Neural cell (in vitro differentiated cells): ENCODE measurements at regions not wholly inside any gene's neighbourhood (a gene's known extent, or its start where the extent isn't known, plus 50 kb on each side); places are given as distances from the start of the nearest gene placed in this dataset.
"Not testable (repeated sequence)": the region's sequence is repeated elsewhere in the genome, so short reads cannot be mapped to it uniquely, and the experiment has no call there.

Experiments used
- H2AFZ ChIP-seq: fragments of 200-600, 300-800 bp; sonication (generic), shearing (Covaris generic); 2 replicates; pipeline ENCODE4 v1.6.0; 2014; ENCODE audit warnings: low read depth, mild to moderate bottlenecking, antibody characterized with exemption, low read length, moderate library complexity
- H3F3A ChIP-seq: fragments of 200-600 bp; shearing (Covaris generic); 2 replicates; pipeline ENCODE4 v1.6.1; 2016; ENCODE audit warnings: mild to moderate bottlenecking, moderate library complexity, mixed read lengths, antibody characterized with exemption, low read length; ENCODE audit not compliant: insufficient read depth, poor library complexity, severe bottlenecking
- H3K27ac ChIP-seq: fragments of 200-600, 300-800 bp; sonication (generic), shearing (Covaris generic); 2 replicates; pipeline ENCODE4 v1.5.1; 2014; ENCODE audit warnings: mild to moderate bottlenecking, low read length, moderate library complexity
- H3K27me3 ChIP-seq: fragments of 300-800, 200-600 bp; sonication (generic), shearing (Covaris generic); 2 replicates; pipeline ENCODE4 v1.6.0; 2014; ENCODE audit warnings: mild to moderate bottlenecking, low read depth, low read length, moderate library complexity; ENCODE audit not compliant: insufficient read depth
- H3K36me3 ChIP-seq: fragments of 300-800, 200-600 bp; sonication (generic), shearing (Covaris generic); 2 replicates; pipeline ENCODE4 v1.5.1; 2014; ENCODE audit warnings: mild to moderate bottlenecking, antibody characterized with exemption, low read length, moderate library complexity; ENCODE audit not compliant: insufficient read depth
- H3K4me2 ChIP-seq: fragments of 300-800, 200-600 bp; sonication (generic), shearing (Covaris generic); 2 replicates; pipeline ENCODE4 v1.6.0; 2014; ENCODE audit warnings: mild to moderate bottlenecking, low read length
- H3K4me3 ChIP-seq: fragments of 300-800, 200-600 bp; sonication (generic), shearing (Covaris generic); 2 replicates; pipeline ENCODE4 v1.5.1; 2014; ENCODE audit warnings: mild to moderate bottlenecking, low read length, moderate library complexity
- H3K79me2 ChIP-seq: fragments of 200-600 bp; shearing (Covaris generic); replicated peaks from 2 replicates; pipeline ENCODE4 v1.6.0; 2014; ENCODE audit warnings: mild to moderate bottlenecking, low read length, moderate library complexity; ENCODE audit not compliant: insufficient read depth
- H3K9ac ChIP-seq: fragments of 300-800, 200-600 bp; sonication (generic), shearing (Covaris generic); 2 replicates; pipeline ENCODE4 v1.6.1; 2016; ENCODE audit warnings: mild to moderate bottlenecking, low read length, mixed read lengths
- H3K9me2 ChIP-seq: fragments of 200-600 bp; shearing (Covaris generic); 2 replicates; pipeline ENCODE4 v1.6.1; 2016; ENCODE audit warnings: mild to moderate bottlenecking, low read length, mixed read lengths; ENCODE audit not compliant: insufficient read depth
- H3K9me3 ChIP-seq: fragments of 200-600, 300-800 bp; sonication (generic), shearing (Covaris generic); 2 replicates; pipeline ENCODE4 v1.6.1; 2016; ENCODE audit warnings: mild to moderate bottlenecking, mixed run types, low read length, moderate library complexity, mixed read lengths
- H4K20me1 ChIP-seq: fragments of 200-600 bp; shearing (Covaris generic); 2 replicates; pipeline ENCODE4 v1.6.1; 2016; ENCODE audit warnings: mild to moderate bottlenecking, mixed run types; ENCODE audit not compliant: insufficient read depth
- EP300 ChIP-seq: fragments of 450-650 bp; conservative IDR thresholded peaks from 2 replicates; pipeline ENCODE4 v1.6.1; 2014; ENCODE audit warnings: antibody characterized with exemption, mild to moderate bottlenecking, moderate library complexity; ENCODE audit not compliant: poor library complexity, severe bottlenecking
- EZH2 ChIP-seq: fragments of 200-600, 300-800 bp; shearing (Covaris generic), sonication (generic); IDR thresholded peaks from 2 replicates; pipeline ENCODE4 v1.6.1; 2014; ENCODE audit warnings: antibody characterized with exemption, low read length, borderline replicate concordance, mild to moderate bottlenecking; ENCODE audit not compliant: insufficient read depth, poor library complexity, severe bottlenecking
- MXI1 ChIP-seq: fragments of 450-650 bp; conservative IDR thresholded peaks from 2 replicates; pipeline ENCODE4 v1.6.1; 2014; ENCODE audit warnings: antibody characterized with exemption, mild to moderate bottlenecking; ENCODE audit not compliant: poor library complexity, severe bottlenecking
- POLR2AphosphoS5 ChIP-seq: IDR thresholded peaks from 2 replicates; pipeline ENCODE4 v1.6.1; 2012
- RAD21 ChIP-seq: fragments of 450-650 bp; conservative IDR thresholded peaks from 2 replicates; pipeline ENCODE4 v1.6.1; 2014; ENCODE audit warnings: antibody characterized with exemption, mild to moderate bottlenecking, moderate library complexity
- SMC3 ChIP-seq: fragments of 450-650 bp; conservative IDR thresholded peaks from 2 replicates; pipeline ENCODE4 v1.6.1; 2014; ENCODE audit warnings: antibody characterized with exemption, mild to moderate bottlenecking, moderate library complexity; ENCODE audit not compliant: poor library complexity
- TAF1 ChIP-seq: IDR thresholded peaks from 2 replicates; pipeline ENCODE4 v1.6.1; 2012; ENCODE audit warnings: low read depth
- TF ChIP-seq, protein P1 (sequence below): IDR thresholded peaks from 2 replicates; pipeline ENCODE4 v1.6.1; 2012; ENCODE audit warnings: borderline replicate concordance
- TF ChIP-seq, protein P2 (sequence below): fragments of 450-650 bp; IDR thresholded peaks from 2 replicates; pipeline ENCODE4 v1.5.1; 2014; ENCODE audit warnings: antibody characterized with exemption, mild to moderate bottlenecking, moderate library complexity; ENCODE audit not compliant: poor library complexity, severe bottlenecking

DNA sequence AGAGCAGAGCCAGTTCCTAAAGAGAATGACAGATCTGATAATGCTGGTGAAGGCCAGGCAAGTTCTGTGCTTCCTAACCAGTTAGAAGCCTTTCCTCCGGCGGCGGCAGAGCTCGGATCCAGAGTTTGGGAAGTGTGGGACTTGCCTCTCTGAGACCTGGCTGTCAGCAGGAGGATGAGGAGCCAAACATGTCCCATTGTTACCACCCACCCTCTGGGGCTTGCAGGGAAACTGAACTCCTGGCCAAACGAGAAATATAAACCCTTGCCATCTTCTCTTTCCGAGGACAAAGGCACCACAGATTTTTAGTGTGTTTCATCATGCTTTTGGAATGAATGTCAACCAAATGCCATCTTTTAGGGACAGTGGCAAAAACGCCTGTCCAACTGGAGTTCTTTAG is 80.2 kb upstream of the SMURF2 start:
- no peak overlapping the region for H2AFZ ChIP-seq
- H3F3A ChIP-seq: no peaks in the 10 kb centered on the region
- no peak overlapping the region for H3K9ac ChIP-seq
- TF ChIP-seq, protein P1, sequence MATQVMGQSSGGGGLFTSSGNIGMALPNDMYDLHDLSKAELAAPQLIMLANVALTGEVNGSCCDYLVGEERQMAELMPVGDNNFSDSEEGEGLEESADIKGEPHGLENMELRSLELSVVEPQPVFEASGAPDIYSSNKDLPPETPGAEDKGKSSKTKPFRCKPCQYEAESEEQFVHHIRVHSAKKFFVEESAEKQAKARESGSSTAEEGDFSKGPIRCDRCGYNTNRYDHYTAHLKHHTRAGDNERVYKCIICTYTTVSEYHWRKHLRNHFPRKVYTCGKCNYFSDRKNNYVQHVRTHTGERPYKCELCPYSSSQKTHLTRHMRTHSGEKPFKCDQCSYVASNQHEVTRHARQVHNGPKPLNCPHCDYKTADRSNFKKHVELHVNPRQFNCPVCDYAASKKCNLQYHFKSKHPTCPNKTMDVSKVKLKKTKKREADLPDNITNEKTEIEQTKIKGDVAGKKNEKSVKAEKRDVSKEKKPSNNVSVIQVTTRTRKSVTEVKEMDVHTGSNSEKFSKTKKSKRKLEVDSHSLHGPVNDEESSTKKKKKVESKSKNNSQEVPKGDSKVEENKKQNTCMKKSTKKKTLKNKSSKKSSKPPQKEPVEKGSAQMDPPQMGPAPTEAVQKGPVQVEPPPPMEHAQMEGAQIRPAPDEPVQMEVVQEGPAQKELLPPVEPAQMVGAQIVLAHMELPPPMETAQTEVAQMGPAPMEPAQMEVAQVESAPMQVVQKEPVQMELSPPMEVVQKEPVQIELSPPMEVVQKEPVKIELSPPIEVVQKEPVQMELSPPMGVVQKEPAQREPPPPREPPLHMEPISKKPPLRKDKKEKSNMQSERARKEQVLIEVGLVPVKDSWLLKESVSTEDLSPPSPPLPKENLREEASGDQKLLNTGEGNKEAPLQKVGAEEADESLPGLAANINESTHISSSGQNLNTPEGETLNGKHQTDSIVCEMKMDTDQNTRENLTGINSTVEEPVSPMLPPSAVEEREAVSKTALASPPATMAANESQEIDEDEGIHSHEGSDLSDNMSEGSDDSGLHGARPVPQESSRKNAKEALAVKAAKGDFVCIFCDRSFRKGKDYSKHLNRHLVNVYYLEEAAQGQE: no peak
- TF ChIP-seq MXI1: no peak
- TF ChIP-seq EZH2: no peak
- no peak for TF ChIP-seq TAF1
- TF ChIP-seq EP300: no peak
- TF ChIP-seq RAD21: no peak
- no peak overlapping the region for H3K27ac ChIP-seq
- no peaks in the 10 kb centered on the region for H3K79me2 ChIP-seq
- H3K4me2 ChIP-seq: no peak overlapping the region
- H3K4me3 ChIP-seq: no peak overlapping the region
- no peaks in the 10 kb centered on the region for H3K36me3 ChIP-seq
- H4K20me1 ChIP-seq: no peaks in the 10 kb centered on the region
- no peaks in the 10 kb centered on the region for H3K9me3 ChIP-seq
- H3K27me3 ChIP-seq: no peaks in the 10 kb centered on the region
- no peaks in the 10 kb centered on the region for H3K9me2 ChIP-seq

- H2AFZ ChIP-seq, H3K9me3 ChIP-seq, H3K4me2 ChIP-seq: not testable (repeated sequence)
Observed at GRCh38 chr17:64741916-64742315, 79.8 kb upstream of the SMURF2 start.

DNA sequence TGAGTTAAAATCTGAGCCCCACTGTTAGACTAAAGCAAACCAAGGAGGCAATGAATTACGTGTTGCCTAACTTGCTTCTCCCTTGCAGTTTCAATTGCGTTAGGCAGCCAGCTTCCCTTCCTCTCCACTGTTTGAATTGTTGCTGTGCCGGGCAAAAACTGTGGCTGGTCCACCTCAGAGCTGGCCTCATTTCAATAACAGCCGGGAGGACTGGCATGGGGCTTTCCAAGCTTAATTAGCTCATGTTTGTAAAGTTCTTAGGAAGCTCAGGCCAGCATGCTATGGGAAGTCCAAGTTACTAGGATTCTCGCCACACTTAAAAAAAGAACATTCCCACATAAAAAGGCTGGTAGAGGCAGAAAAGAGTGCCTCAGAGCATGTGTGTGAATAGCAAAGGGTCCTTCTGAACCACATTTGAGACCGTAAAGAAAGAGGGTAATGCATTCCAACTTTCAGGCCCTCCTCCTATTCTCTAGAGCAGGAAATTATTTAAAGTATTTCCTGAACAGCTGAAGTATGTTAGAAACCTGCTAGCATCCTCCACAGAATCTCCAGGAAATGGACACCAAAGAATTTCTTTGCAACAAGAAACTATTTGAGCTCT is 79.0 kb upstream of the SMURF2 start:
- Histone ChIP-seq H3K79me2 (no peaks in the 10 kb centered on the region), H4K20me1 (no peaks in the 10 kb centered on the region), H3K9me2 (no peaks in the 10 kb centered on the region), H3K27me3 (no peaks in the 10 kb centered on the region), H3K4me3 (no peak overlapping the region), H3K27ac (no peak overlapping the region), H3K9ac (no peak overlapping the region), H2AFZ (no peak overlapping the region), H3K36me3 (no peaks in the 10 kb centered on the region), H3F3A (no peaks in the 10 kb centered on the region), H3K4me2 (no peak overlapping the region), H3K9me3 (no peaks in the 10 kb centered on the region)
- TF ChIP-seq EZH2 (no peak), RAD21 (no peak), EP300 (no peak), TAF1 (no peak), SMC3 (no peak), MXI1 (no peak), POLR2AphosphoS5 (no peak)
- TF ChIP-seq, protein P2, sequence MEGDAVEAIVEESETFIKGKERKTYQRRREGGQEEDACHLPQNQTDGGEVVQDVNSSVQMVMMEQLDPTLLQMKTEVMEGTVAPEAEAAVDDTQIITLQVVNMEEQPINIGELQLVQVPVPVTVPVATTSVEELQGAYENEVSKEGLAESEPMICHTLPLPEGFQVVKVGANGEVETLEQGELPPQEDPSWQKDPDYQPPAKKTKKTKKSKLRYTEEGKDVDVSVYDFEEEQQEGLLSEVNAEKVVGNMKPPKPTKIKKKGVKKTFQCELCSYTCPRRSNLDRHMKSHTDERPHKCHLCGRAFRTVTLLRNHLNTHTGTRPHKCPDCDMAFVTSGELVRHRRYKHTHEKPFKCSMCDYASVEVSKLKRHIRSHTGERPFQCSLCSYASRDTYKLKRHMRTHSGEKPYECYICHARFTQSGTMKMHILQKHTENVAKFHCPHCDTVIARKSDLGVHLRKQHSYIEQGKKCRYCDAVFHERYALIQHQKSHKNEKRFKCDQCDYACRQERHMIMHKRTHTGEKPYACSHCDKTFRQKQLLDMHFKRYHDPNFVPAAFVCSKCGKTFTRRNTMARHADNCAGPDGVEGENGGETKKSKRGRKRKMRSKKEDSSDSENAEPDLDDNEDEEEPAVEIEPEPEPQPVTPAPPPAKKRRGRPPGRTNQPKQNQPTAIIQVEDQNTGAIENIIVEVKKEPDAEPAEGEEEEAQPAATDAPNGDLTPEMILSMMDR: no peak
- TF ChIP-seq, protein P1: no peak

More at GRCh38 chr17:64741916-64742315, 79.8 kb upstream of the SMURF2 start:
- not testable (repeated sequence) for H3F3A ChIP-seq, H3K9me2 ChIP-seq, H3K27ac ChIP-seq, H3K36me3 ChIP-seq, H3K79me2 ChIP-seq, H3K27me3 ChIP-seq, H3K4me3 ChIP-seq, H3K9ac ChIP-seq, H4K20me1 ChIP-seq
